ENCODE measurements at regions not wholly inside any gene's neighbourhood (a gene's known extent, or its start where the extent isn't known, plus 50 kb on each side); places are given as distances from the start of the nearest gene placed in this dataset.

DNA sequence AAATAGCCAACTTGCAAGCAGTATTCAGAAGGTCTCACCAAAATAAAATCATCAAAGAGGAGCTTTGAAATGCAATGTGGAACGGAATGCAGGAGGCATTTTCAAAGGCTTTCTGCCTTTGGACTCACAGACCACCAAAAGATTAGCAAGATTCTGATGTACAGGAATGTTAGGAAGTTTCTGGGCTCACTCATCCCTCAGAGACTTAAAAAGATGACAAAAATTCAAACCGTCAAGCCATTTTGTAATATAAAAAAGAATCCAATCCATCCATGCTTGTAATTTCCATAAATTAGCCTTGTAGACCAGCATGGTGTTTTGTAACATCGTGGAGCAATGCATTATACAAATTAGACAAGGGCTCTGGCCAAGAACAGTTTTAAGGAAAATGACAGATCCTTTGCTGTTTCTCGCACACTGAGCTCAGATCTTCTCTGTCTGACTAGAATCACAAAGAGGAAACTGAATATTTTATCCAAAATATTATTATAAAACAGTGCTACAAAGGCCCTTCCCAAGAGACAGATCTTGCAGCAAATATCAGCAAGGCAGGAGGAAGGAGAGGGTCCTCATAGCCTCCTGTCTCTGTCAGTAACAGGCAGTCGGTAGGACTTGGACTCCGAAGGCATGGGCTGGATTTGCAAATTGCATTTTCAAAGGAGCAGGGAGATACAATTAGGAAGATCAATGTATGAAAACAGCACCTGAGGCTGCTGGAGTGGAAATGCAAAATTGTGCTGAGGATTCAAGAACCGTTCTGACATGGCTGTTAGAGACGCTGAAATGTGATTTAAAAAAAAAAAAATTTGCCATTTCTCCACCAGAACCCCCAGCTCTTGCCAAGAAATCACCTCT is 57.4 kb upstream of the NRP1 start:
- no peak for FAIRE-seq
- Histone ChIP-seq H3K4me2 (ENCODE audit: control insufficient read depth, extremely low read depth, insufficient read depth, low read depth, low read length) (no peak overlapping the region), H3K4me1 (ENCODE audit: control insufficient read depth, extremely low read depth, insufficient read depth, low read length) (no peaks in the 10 kb centered on the region), H3K36me3 (ENCODE audit: control insufficient read depth in 2 of 2, extremely low read depth in 1 of 2, insufficient read depth in 2 of 2, low read length in 2 of 2) (no peaks in the 10 kb centered on the region), H4K20me1 (ENCODE audit: control insufficient read depth, extremely low read depth, insufficient read depth, low read length) (no peaks in the 10 kb centered on the region), H3K9ac (ENCODE audit: control insufficient read depth, extremely low read depth, insufficient read depth, low read length) (no peak overlapping the region), H3K9me1 (ENCODE audit: control insufficient read depth, extremely low read depth, insufficient read depth, low read length) (no peaks in the 10 kb centered on the region), H3K9me3 (ENCODE audit: control insufficient read depth, low read depth, low read length) (peaks cover 4% of the 10 kb centered on the region), H3K4me3 (ENCODE audit: control insufficient read depth in 2 of 3, extremely low read depth in 1 of 3, insufficient read depth in 2 of 3, low read depth in 1 of 3, low read length in 3 of 3) (no peak overlapping the region), H3K79me2 (ENCODE audit: control insufficient read depth, insufficient read depth, low read length) (no peaks in the 10 kb centered on the region), H3K27ac (ENCODE audit: control insufficient read depth, insufficient read depth, low read length) (no peak overlapping the region), H2AFZ (ENCODE audit: control insufficient read depth, low read length) (no peak overlapping the region), H3K27me3 (ENCODE audit: control insufficient read depth, extremely low read depth, insufficient read depth, low read length) (peaks cover 3% of the 10 kb centered on the region)
- DNase-seq (ENCODE audit: low read depth, low spot score): no peak
- dilution Hi-C loops (cut with MboI; ENCODE audit: extremely low pct_ligation_motif_present, low sequenced_read_pairs): no loop called here
- TF ChIP-seq CTCF (optimal IDR thresholded peaks at IDR 0.05 in 1 of 3, IDR thresholded peaks at IDR 0.05 in 1 of 3, conservative IDR thresholded peaks at IDR 0.05 in 1 of 3; ENCODE audit: extremely low read depth in 1 of 3, insufficient read depth in 2 of 3, low read length in 3 of 3): no peak
- TF ChIP-seq EZH2 (IDR thresholded peaks at IDR 0.05; ENCODE audit: low read length): no peak

DNA sequence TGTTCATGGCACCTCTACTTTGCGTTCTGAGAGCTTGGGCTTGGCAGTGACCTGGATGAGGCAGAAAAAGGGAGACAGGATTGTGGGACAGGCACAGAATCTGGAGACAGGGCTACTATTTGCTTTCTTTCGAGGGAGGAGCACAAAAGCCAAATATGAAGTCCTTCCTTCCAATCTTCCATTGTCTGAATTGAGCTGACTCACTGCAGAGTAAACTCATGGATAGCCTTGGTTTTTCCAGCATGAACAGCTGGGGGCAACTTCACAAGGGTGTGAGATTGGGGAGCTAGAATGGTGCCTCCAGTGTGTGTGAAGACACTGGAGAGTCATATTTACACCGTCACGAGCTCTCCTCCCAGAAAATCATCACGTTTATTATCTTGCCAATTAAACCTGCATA is 55.6 kb upstream of the NRP1 start:
- no peak overlapping the region for H2AFZ ChIP-seq (ENCODE audit: control insufficient read depth, low read length)
- FAIRE-seq (no peak), DNase-seq (ENCODE audit: low read depth, low spot score) (no peak)
- H3K27me3 ChIP-seq (ENCODE audit: control insufficient read depth, extremely low read depth, insufficient read depth, low read length): peaks cover 3% of the 10 kb centered on the region
- no peak overlapping the region for H3K9ac ChIP-seq (ENCODE audit: control insufficient read depth, extremely low read depth, insufficient read depth, low read length)
- H4K20me1 ChIP-seq (ENCODE audit: control insufficient read depth, extremely low read depth, insufficient read depth, low read length): no peaks in the 10 kb centered on the region
- H3K4me2 ChIP-seq (ENCODE audit: control insufficient read depth, extremely low read depth, insufficient read depth, low read depth, low read length): no peak overlapping the region
- dilution Hi-C loops (cut with MboI; ENCODE audit: extremely low pct_ligation_motif_present, low sequenced_read_pairs): no loop called here
- no peaks in the 10 kb centered on the region for H3K36me3 ChIP-seq (ENCODE audit: control insufficient read depth in 2 of 2, extremely low read depth in 1 of 2, insufficient read depth in 2 of 2, low read length in 2 of 2)
- no peak overlapping the region for H3K4me3 ChIP-seq (ENCODE audit: control insufficient read depth in 2 of 3, extremely low read depth in 1 of 3, insufficient read depth in 2 of 3, low read depth in 1 of 3, low read length in 3 of 3)
- no peak overlapping the region for H3K27ac ChIP-seq (ENCODE audit: control insufficient read depth, insufficient read depth, low read length)
- no peaks in the 10 kb centered on the region for H3K9me1 ChIP-seq (ENCODE audit: control insufficient read depth, extremely low read depth, insufficient read depth, low read length)
- TF ChIP-seq EZH2 (IDR thresholded peaks at IDR 0.05; ENCODE audit: low read length) (no peak), CTCF (optimal IDR thresholded peaks at IDR 0.05 in 1 of 3, IDR thresholded peaks at IDR 0.05 in 1 of 3, conservative IDR thresholded peaks at IDR 0.05 in 1 of 3; ENCODE audit: extremely low read depth in 1 of 3, insufficient read depth in 2 of 3, low read length in 3 of 3) (no peak)
- H3K9me3 ChIP-seq (ENCODE audit: control insufficient read depth, low read depth, low read length): no peaks in the 10 kb centered on the region
- H3K4me1 ChIP-seq (ENCODE audit: control insufficient read depth, extremely low read depth, insufficient read depth, low read length): no peaks in the 10 kb centered on the region
- no peaks in the 10 kb centered on the region for H3K79me2 ChIP-seq (ENCODE audit: control insufficient read depth, insufficient read depth, low read length)

Measured in keratinocyte (primary cell).